GOT3 (cell line): ENCODE measurements at regions not wholly inside any gene's neighbourhood (a gene's known extent, or its start where the extent isn't known, plus 50 kb on each side); places are given as distances from the start of the nearest gene placed in this dataset.

Experiments used
- DNase-seq: peaks from one replicate; lab custom pipeline; 2025; ENCODE audit warnings: mixed read lengths; lab: John Stamatoyannopoulos, UW

GRCh38 chr2:193701484-193701883, 1506.8 kb upstream of the TMEFF2 start:
- no peak for DNase-seq

- DNase-seq, result no peak
Measured at GRCh38 chr2:193695367-193695766, 1500.6 kb upstream of the TMEFF2 start.

- DNase-seq, result no peak
Measured at GRCh38 chr2:193693758-193694157, 1499.0 kb upstream of the TMEFF2 start.

- DNase-seq, result no peak
Measured at GRCh38 chr2:193690572-193690971, 1495.8 kb upstream of the TMEFF2 start.

- no peak for DNase-seq
Measured at GRCh38 chr2:193687195-193687594, 1492.5 kb upstream of the TMEFF2 start.

- no peak for DNase-seq
Measured at GRCh38 chr2:193679847-193680246, 1485.1 kb upstream of the TMEFF2 start.

GRCh38 chr2:193670478-193670877, 1475.7 kb upstream of the TMEFF2 start:
- no peak for DNase-seq

- DNase-seq, result no peak
Measured at GRCh38 chr2:193668557-193669323, 1474.0 kb upstream of the TMEFF2 start.

GRCh38 chr2:193627927-193628272, 1433.2 kb upstream of the TMEFF2 start:
- no peak for DNase-seq

GRCh38 chr2:193627187-193627926, 1432.6 kb upstream of the TMEFF2 start:
- DNase-seq, result no peak

- DNase-seq, result no peak
Measured at GRCh38 chr2:193608451-193608850, 1413.7 kb upstream of the TMEFF2 start.

GRCh38 chr2:193590831-193591230, 1396.1 kb upstream of the TMEFF2 start:
- DNase-seq, result no peak

GRCh38 chr2:193584522-193584938, 1389.8 kb upstream of the TMEFF2 start:
- DNase-seq, result no peak

GRCh38 chr2:193583638-193584400, 1389.1 kb upstream of the TMEFF2 start:
- DNase-seq, result no peak

- no peak for DNase-seq
Measured at GRCh38 chr2:193581807-193582206, 1387.1 kb upstream of the TMEFF2 start.

- DNase-seq, result no peak
Measured at GRCh38 chr2:193580176-193580950, 1385.6 kb upstream of the TMEFF2 start.

- DNase-seq, result no peak
Measured at GRCh38 chr2:193566886-193567285, 1372.2 kb upstream of the TMEFF2 start.

GRCh38 chr2:193566276-193566675, 1371.5 kb upstream of the TMEFF2 start:
- DNase-seq, result no peak

- no peak for DNase-seq
Measured at GRCh38 chr2:193562031-193562430, 1367.3 kb upstream of the TMEFF2 start.

GRCh38 chr2:193561054-193561453, 1366.3 kb upstream of the TMEFF2 start:
- DNase-seq, result no peak

GRCh38 chr2:193556766-193557470, 1362.2 kb upstream of the TMEFF2 start:
- no peak for DNase-seq
